Stomach (tissue), 4 donors: ENCODE measurements at regions not wholly inside any gene's neighbourhood (a gene's known extent, or its start where the extent isn't known, plus 50 kb on each side); places are given as distances from the start of the nearest gene placed in this dataset.

Source experiments
- POLR2A ChIP-seq, 4 donors: fragments of 450-650 bp; IDR thresholded peaks; one replicate each; pipeline ENCODE4 v1.6.1; 2016; ENCODE audit warnings: antibody characterized with exemption in 4 of 4, control low read depth in 2 of 4, mild to moderate bottlenecking in 1 of 4, moderate library complexity in 1 of 4
- TF ChIP-seq, protein P1 (sequence below), 7 experiments: fragments of 450-650 bp in 4 of 7; fragments of 200-600 bp in 3 of 7; sonication (generic) in 3 of 7; IDR thresholded peaks; one replicate each; pipeline ENCODE4 v1.5.1; 2016 to 2019; ENCODE audit warnings: antibody characterized with exemption in 7 of 7, control low read depth in 2 of 7, mild to moderate bottlenecking in 1 of 7

DNA sequence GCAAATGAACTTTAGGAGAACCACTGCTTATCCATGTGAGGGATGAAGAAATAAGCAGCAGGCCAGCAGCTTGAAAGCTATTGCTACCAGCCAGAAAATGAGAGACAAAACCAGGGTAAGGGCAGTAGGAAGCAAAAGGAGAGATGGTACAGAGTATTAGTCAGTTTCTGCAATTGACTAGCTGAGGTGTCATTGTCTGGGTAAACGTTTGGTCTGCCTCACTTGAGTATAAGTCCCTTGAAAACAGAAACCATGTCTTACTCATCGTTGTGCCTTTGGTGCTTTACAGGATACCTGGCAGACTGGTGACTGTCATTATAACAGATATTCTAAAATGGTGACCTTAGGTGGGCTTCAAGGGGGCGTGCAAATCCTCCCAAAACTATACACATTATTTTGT lies 63.9 kb upstream of the USP47 start:
- TF ChIP-seq POLR2A (IDR thresholded peaks at IDR 0.05), result no peak
- TF ChIP-seq, protein P1, sequence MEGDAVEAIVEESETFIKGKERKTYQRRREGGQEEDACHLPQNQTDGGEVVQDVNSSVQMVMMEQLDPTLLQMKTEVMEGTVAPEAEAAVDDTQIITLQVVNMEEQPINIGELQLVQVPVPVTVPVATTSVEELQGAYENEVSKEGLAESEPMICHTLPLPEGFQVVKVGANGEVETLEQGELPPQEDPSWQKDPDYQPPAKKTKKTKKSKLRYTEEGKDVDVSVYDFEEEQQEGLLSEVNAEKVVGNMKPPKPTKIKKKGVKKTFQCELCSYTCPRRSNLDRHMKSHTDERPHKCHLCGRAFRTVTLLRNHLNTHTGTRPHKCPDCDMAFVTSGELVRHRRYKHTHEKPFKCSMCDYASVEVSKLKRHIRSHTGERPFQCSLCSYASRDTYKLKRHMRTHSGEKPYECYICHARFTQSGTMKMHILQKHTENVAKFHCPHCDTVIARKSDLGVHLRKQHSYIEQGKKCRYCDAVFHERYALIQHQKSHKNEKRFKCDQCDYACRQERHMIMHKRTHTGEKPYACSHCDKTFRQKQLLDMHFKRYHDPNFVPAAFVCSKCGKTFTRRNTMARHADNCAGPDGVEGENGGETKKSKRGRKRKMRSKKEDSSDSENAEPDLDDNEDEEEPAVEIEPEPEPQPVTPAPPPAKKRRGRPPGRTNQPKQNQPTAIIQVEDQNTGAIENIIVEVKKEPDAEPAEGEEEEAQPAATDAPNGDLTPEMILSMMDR (IDR thresholded peaks at IDR 0.05), result no peak
